Neutrophil (primary cell): ENCODE measurements at regions not wholly inside any gene's neighbourhood (a gene's known extent, or its start where the extent isn't known, plus 50 kb on each side); places are given as distances from the start of the nearest gene placed in this dataset.
"Not testable (repeated sequence)": the region's sequence is repeated elsewhere in the genome, so short reads cannot be mapped to it uniquely, and the experiment has no call there.

ENCODE experiments used
- H3K27ac ChIP-seq: fragments of 200-600 bp; sonication (generic); 2 replicates; pipeline ENCODE4 v1.5.1; 2016; ENCODE audit warnings: mild to moderate bottlenecking, moderate library complexity
- H3K27me3 ChIP-seq: fragments of 200-600 bp; sonication (generic); 2 replicates; pipeline ENCODE4 v1.6.0; 2016; ENCODE audit warnings: mild to moderate bottlenecking
- H3K36me3 ChIP-seq: fragments of 200-600 bp; sonication (generic); 2 replicates; pipeline ENCODE4 v1.5.1; 2017
- H3K4me1 ChIP-seq, 2 experiments: fragments of 200-600 bp in 1 of 2; sonication (generic) in 1 of 2; 1 replicate in 1 of 2; 2 replicates in 1 of 2; pipeline versions ENCODE4 v1.5.1 to v1.6.1; 2013 to 2016; ENCODE audit warnings: low read depth in 1 of 2, low read length in 1 of 2, mild to moderate bottlenecking in 1 of 2, moderate library complexity in 1 of 2; ENCODE audit not compliant: control insufficient read depth in 1 of 2, insufficient read depth in 1 of 2
- H3K4me3 ChIP-seq, 2 experiments: fragments of 200-600 bp in 1 of 2; sonication (generic) in 1 of 2; 1 replicate in 1 of 2; 2 replicates in 1 of 2; pipeline ENCODE4 v1.5.1; 2013 to 2016; ENCODE audit warnings: low read depth in 1 of 2, low read length in 1 of 2, mild to moderate bottlenecking in 1 of 2, moderate library complexity in 1 of 2
- H3K9me3 ChIP-seq: fragments of 200-600 bp; sonication (generic); 2 replicates; pipeline ENCODE4 v1.5.1; 2016
- TF ChIP-seq, protein P1 (sequence below): fragments of 200-600 bp; sonication (generic); IDR thresholded peaks from 2 replicates; pipeline ENCODE4 v1.5.1; 2016; ENCODE audit warnings: antibody characterized with exemption

DNA sequence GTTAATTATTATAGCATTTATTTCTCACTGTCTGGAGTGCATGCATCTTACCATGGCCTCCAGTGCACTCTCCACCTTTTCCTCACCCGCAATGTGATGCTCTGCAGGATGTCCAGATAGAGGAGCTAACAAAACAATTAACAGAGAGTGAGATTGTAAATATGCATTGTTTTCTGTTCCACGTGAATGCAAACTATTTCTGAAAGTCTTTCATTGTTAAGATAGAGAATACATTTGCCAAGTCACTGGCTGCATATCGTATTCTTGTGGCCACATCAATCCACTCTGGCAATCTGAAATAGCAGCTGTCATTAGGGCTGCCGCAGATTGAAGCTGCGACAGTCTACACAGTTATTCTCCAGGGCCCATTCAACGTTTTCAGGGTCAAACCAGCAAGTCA lies 143.8 kb downstream of the DUSP10 start:
- Histone ChIP-seq H3K4me3 (no peak overlapping the region), H3K27ac (no peak overlapping the region), H3K4me1 (no peaks in the 10 kb centered on the region), H3K27me3 (no peaks in the 10 kb centered on the region), H3K36me3 (no peaks in the 10 kb centered on the region), H3K9me3 (no peaks in the 10 kb centered on the region)
- TF ChIP-seq, protein P1, sequence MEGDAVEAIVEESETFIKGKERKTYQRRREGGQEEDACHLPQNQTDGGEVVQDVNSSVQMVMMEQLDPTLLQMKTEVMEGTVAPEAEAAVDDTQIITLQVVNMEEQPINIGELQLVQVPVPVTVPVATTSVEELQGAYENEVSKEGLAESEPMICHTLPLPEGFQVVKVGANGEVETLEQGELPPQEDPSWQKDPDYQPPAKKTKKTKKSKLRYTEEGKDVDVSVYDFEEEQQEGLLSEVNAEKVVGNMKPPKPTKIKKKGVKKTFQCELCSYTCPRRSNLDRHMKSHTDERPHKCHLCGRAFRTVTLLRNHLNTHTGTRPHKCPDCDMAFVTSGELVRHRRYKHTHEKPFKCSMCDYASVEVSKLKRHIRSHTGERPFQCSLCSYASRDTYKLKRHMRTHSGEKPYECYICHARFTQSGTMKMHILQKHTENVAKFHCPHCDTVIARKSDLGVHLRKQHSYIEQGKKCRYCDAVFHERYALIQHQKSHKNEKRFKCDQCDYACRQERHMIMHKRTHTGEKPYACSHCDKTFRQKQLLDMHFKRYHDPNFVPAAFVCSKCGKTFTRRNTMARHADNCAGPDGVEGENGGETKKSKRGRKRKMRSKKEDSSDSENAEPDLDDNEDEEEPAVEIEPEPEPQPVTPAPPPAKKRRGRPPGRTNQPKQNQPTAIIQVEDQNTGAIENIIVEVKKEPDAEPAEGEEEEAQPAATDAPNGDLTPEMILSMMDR, result no peak

- Histone ChIP-seq H3K9me3 (no peaks in the 10 kb centered on the region), H3K4me3 (no peak overlapping the region), H3K4me1 (no peaks in the 10 kb centered on the region), H3K36me3 (no peaks in the 10 kb centered on the region), H3K27me3 (no peaks in the 10 kb centered on the region), H3K27ac (no peak overlapping the region)
- TF ChIP-seq, protein P1, result no peak
Measured at GRCh38 chr1:221601166-221601565, 140.7 kb downstream of the DUSP10 start.

DNA sequence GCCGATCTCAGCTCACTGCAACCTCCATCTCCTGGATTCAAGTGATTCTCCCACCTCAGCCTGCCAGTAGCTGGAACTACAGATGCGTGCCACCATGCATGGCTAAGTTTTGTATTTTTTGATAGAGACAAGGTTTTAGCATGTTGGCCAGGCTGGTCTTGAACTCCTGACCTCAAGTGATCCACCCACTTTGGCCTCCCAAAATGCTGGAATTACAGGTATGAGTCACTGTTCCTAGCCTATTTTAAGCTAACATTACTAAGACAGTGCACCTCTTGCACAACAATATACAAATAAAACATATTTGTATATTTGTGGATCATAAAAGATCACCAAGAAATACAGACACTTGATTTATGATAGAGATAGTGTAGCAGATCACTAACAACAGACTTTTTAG lies 139.1 kb downstream of the DUSP10 start:
- no peak overlapping the region for H3K27ac ChIP-seq
- no peaks in the 10 kb centered on the region for H3K4me1 ChIP-seq
- no peak overlapping the region for H3K4me3 ChIP-seq
- no peaks in the 10 kb centered on the region for H3K9me3 ChIP-seq
- TF ChIP-seq, protein P1, result no peak
- no peaks in the 10 kb centered on the region for H3K27me3 ChIP-seq
- H3K36me3 ChIP-seq, result no peaks in the 10 kb centered on the region

GRCh38 chr1:221604390-221604789 lies 137.5 kb downstream of the DUSP10 start:
- H3K27ac ChIP-seq, H3K4me3 ChIP-seq, H3K36me3 ChIP-seq, H3K9me3 ChIP-seq, H3K4me1 ChIP-seq, H3K27me3 ChIP-seq: not testable (repeated sequence)

DNA sequence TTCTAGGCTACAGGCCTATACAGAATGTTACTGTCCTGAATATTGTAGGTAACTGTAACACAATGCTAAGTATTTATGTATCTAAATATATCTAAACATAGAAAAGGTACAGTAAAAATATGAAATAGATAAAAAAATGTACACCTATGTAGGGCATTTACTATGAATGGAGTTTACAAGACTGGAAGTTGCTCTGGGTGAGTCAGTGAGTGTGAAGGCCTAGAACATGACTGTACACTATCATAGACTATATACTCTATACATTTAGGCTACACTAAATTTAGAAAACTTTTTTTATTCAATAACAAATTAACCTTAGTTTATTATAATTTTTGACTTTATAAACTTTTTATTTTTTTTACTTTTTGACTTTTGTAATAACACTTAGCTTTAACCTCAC lies 136.9 kb downstream of the DUSP10 start:
- H3K4me3 ChIP-seq, result no peak overlapping the region
- H3K27me3 ChIP-seq, result no peaks in the 10 kb centered on the region
- TF ChIP-seq, protein P1, result no peak
- H3K36me3 ChIP-seq, result no peaks in the 10 kb centered on the region
- no peak overlapping the region for H3K27ac ChIP-seq
- no peaks in the 10 kb centered on the region for H3K9me3 ChIP-seq
- no peaks in the 10 kb centered on the region for H3K4me1 ChIP-seq

DNA sequence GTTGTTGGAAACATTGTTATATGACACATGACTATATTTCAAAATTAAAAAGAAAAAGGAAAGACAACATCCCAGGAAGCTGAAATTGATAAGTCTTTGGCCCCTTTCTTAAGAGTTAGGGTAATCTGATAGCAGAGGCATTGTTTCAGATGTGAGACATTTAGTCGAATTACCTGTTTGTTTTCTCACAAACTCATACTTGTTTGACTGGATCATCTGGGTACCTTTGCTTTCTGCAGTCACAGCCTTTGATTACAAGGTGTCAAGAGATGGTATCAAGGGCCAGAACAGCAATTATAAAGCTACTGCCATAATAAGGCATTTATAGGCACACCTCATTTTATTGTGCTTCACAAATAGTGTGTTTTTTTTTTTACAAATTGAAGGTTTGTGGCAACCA lies 136.3 kb downstream of the DUSP10 start:
- TF ChIP-seq, protein P1, result no peak
- H3K4me3 ChIP-seq, result no peak overlapping the region
- no peaks in the 10 kb centered on the region for H3K36me3 ChIP-seq
- no peaks in the 10 kb centered on the region for H3K27me3 ChIP-seq
- H3K9me3 ChIP-seq, result no peaks in the 10 kb centered on the region
- no peaks in the 10 kb centered on the region for H3K4me1 ChIP-seq
- H3K27ac ChIP-seq, result no peak overlapping the region
